ENCODE measurements at regions not wholly inside any gene's neighbourhood (a gene's known extent, or its start where the extent isn't known, plus 50 kb on each side); places are given as distances from the start of the nearest gene placed in this dataset.
A peak's percentile ranks its signal among the peaks of the same experiment; 100 is the strongest.

GRCh38 chr11:134584001-134584561 lies 172.0 kb upstream of the B3GAT1 start:
- no peak for DNase-seq

GRCh38 chr11:134583397-134583990 lies 171.5 kb upstream of the B3GAT1 start:
- DNase-seq: peak; percentile 2

- no peak for DNase-seq
Observed at GRCh38 chr11:134582770-134583095, 170.7 kb upstream of the B3GAT1 start.

- no peak for DNase-seq
Observed at GRCh38 chr11:134581966-134582769, 170.1 kb upstream of the B3GAT1 start.

GRCh38 chr11:134581121-134581626 lies 169.1 kb upstream of the B3GAT1 start:
- no peak for DNase-seq

GRCh38 chr11:134580610-134580975 lies 168.6 kb upstream of the B3GAT1 start:
- no peak for DNase-seq

- no peak for DNase-seq
Observed at GRCh38 chr11:134579724-134580609, 167.9 kb upstream of the B3GAT1 start.

- DNase-seq: no peak
Observed at GRCh38 chr11:134578807-134579723, 167.0 kb upstream of the B3GAT1 start.

- DNase-seq: no peak
Observed at GRCh38 chr11:134577751-134578395, 165.8 kb upstream of the B3GAT1 start.

GRCh38 chr11:134576721-134577171 lies 164.7 kb upstream of the B3GAT1 start:
- DNase-seq: no peak

- DNase-seq: no peak
Observed at GRCh38 chr11:134576286-134576685, 164.2 kb upstream of the B3GAT1 start.

GRCh38 chr11:134575504-134576230 lies 163.6 kb upstream of the B3GAT1 start:
- DNase-seq: no peak

- DNase-seq: no peak
Observed at GRCh38 chr11:134574947-134575346, 162.9 kb upstream of the B3GAT1 start.

GRCh38 chr11:134574425-134574824 lies 162.4 kb upstream of the B3GAT1 start:
- DNase-seq: no peak

GRCh38 chr11:134573857-134574256 lies 161.8 kb upstream of the B3GAT1 start:
- DNase-seq: no peak

- no peak for DNase-seq
Observed at GRCh38 chr11:134572741-134573675, 161.0 kb upstream of the B3GAT1 start.

GRCh38 chr11:134571301-134571700 lies 159.3 kb upstream of the B3GAT1 start:
- DNase-seq: no peak

GRCh38 chr11:134569195-134569594 lies 157.2 kb upstream of the B3GAT1 start:
- DNase-seq: no peak

GRCh38 chr11:134566311-134566710 lies 154.3 kb upstream of the B3GAT1 start:
- no peak for DNase-seq
